Cardiac fibroblast (primary cell): ENCODE measurements at regions not wholly inside any gene's neighbourhood (a gene's known extent, or its start where the extent isn't known, plus 50 kb on each side); places are given as distances from the start of the nearest gene placed in this dataset.

Source experiments
- DNase-seq, 2 donors: peaks; one replicate each; pipeline versions ENCODE4 v3.0.0 to v3.0.0-alpha.2; 2010; ENCODE audit warnings: low read depth in 2 of 2
- H3K4me3 ChIP-seq, 2 donors: replicated peaks in 1 of 2; 1 replicate in 1 of 2; 2 replicates in 1 of 2; pipeline ENCODE4 v1.5.1; 2011; ENCODE audit warnings: low read depth in 2 of 2, low read length in 2 of 2, mild to moderate bottlenecking in 2 of 2, moderate library complexity in 1 of 2
- TF ChIP-seq, protein P1 (sequence below): IDR thresholded peaks from one replicate; pipeline ENCODE4 v1.5.1; 2011; ENCODE audit warnings: low read depth, mild to moderate bottlenecking, low read length, inconsistent platforms

DNA sequence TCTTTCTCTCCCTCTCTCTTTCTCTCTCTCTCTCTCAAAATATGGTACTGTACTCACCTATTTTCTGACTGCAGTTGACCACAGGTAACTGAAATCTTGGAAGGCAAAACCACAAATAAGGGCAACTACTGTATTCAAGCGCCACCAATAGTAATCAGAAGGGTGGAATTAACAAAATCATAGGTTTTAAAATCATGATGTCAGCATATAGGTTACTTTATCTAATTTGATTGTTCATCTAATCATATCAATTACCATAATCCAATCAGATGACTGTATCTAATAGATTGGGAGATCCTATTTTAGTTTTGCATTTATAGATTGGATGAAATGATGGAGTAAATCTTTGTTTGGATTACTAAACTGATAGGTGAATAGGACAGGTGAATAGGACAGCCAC lies 155.8 kb upstream of the KITLG start:
- H3K4me3 ChIP-seq, result no peak overlapping the region
- DNase-seq, result no peak
- TF ChIP-seq, protein P1, sequence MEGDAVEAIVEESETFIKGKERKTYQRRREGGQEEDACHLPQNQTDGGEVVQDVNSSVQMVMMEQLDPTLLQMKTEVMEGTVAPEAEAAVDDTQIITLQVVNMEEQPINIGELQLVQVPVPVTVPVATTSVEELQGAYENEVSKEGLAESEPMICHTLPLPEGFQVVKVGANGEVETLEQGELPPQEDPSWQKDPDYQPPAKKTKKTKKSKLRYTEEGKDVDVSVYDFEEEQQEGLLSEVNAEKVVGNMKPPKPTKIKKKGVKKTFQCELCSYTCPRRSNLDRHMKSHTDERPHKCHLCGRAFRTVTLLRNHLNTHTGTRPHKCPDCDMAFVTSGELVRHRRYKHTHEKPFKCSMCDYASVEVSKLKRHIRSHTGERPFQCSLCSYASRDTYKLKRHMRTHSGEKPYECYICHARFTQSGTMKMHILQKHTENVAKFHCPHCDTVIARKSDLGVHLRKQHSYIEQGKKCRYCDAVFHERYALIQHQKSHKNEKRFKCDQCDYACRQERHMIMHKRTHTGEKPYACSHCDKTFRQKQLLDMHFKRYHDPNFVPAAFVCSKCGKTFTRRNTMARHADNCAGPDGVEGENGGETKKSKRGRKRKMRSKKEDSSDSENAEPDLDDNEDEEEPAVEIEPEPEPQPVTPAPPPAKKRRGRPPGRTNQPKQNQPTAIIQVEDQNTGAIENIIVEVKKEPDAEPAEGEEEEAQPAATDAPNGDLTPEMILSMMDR, result no peak

DNA sequence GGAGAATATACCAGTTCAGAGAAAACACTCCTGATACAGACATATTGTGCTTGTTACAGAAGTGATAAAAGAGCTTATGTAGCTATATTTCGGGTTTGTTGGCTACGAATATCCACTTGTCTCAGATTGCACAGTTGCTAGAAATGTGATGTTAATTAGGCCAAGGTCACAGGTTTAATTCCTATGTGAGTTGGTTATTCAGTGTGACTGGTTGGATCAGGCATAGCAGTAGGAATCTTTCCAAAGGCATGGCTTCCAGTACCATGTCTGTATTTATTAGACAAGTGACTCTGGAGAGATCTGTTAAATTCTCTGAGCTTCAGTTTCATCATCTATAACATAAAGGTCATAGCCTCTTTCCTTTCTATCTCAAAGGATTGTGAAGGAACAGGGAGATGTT lies 152.7 kb upstream of the KITLG start:
- TF ChIP-seq, protein P1, result no peak
- no peak for DNase-seq
- no peak overlapping the region for H3K4me3 ChIP-seq

DNA sequence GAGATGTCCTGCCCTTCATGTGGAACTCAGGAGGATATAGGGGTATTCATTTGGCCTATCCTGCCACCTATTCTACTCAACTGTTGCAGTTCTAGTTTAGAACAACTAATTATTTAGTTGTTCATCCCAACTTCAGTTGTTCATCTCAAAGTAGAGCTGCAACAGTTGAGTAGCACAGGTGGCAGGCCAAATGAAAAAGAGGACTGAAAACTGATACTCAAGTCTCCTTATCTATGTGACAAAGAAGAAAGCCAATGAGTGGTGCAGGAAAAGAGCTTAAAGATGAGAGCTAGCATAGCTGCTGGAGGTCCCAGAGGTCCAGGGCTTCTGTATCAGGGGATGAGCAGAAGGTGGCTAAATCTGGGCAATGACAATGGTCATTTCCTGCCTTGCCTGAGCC lies 148.9 kb upstream of the KITLG start:
- DNase-seq, result no peak
- no peak overlapping the region for H3K4me3 ChIP-seq
- TF ChIP-seq, protein P1, result no peak

DNA sequence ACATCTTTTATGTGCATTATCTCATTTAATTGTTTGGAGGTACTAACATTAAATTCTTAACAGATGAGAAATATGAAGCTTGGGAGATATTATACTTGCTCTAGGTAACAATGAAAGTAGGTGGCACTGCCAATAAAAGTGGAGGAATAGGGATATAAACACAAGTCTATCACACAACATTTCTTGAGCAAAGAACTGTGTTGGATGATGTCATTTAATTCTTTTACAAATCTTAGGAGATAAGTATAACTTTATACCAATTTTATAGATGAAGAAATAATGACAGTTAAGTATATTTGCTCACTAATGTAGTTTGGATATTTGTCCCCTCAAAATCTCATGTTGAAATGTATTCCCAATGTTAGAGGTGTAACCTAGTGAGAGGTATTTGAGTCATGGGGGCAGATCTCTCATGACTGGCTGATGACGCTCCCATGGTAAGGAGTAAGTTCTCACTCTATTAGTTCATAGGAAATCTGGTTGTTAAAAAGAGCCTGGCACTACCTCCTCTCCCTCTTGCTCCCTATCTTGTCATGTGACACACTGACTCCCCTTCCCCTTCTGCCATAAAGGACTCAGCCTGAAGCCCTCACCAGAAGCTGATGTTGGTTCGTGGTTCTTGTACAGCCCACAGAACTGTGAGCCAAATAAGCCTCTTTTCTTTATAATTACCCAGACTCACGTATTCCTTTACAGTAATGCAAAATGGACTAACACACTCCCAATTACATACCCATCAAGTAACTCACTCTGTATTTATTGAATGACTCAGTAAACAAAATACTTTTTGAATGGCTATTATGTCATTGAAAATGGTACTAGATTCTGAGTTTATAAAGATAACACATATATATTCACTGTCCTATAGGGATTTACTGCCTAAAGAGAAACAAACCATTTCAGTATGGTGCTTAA lies 146.8 kb upstream of the KITLG start:
- DNase-seq, result peak in 1 of 2 donors; percentile 76
- H3K4me3 ChIP-seq, result no peak overlapping the region
- TF ChIP-seq, protein P1, result no peak

DNA sequence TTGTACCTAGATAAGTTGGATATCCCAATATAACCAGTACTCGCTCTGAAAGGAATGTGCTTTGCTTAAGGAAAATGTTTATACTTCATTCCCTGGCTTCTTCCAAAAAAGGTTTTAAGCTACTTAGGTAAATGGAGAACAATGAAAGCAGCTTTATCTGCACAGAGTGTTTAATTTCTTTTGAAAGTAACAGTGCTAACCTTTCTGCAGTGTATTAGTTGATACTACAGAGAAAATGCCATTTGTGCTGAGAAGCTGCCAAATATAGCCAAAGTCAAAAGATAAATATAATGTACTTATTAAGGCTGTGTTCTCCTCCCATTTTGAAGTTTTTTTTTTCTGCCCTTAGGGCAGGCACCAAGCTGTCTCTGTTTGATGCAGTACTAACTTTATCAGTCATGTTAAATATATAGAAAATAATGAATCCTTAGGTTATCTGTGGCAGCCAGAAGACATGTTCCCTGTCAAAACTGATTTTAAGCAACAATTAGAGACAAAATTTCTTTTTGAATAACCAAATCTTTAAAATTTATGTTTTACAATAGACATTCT lies 145.4 kb upstream of the KITLG start:
- TF ChIP-seq, protein P1, result no peak
- no peak for DNase-seq
- H3K4me3 ChIP-seq, result no peak overlapping the region

DNA sequence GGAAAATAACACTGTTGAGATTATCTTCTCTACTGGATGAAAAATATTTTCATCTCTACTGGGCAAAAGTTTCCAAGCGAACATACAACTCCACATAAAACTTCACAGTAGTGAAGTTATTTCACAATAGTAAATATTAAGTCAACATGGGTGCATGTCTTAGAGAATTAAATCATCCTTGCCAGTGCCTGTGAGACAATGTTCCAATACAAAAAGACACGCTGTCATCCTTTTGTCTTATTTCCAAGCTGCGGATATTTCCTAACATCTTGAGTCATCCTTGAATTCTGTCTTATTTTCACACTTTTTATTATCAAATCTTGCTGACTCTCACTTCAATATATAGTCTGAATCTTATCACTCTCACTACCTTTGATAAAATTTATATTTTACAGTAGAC lies 142.9 kb upstream of the KITLG start:
- no peak overlapping the region for H3K4me3 ChIP-seq
- peak; percentile 61 to 89 for DNase-seq
- TF ChIP-seq, protein P1, result no peak
